ENCODE measurements at regions not wholly inside any gene's neighbourhood (a gene's known extent, or its start where the extent isn't known, plus 50 kb on each side); places are given as distances from the start of the nearest gene placed in this dataset.

- TF ChIP-seq, protein P1, sequence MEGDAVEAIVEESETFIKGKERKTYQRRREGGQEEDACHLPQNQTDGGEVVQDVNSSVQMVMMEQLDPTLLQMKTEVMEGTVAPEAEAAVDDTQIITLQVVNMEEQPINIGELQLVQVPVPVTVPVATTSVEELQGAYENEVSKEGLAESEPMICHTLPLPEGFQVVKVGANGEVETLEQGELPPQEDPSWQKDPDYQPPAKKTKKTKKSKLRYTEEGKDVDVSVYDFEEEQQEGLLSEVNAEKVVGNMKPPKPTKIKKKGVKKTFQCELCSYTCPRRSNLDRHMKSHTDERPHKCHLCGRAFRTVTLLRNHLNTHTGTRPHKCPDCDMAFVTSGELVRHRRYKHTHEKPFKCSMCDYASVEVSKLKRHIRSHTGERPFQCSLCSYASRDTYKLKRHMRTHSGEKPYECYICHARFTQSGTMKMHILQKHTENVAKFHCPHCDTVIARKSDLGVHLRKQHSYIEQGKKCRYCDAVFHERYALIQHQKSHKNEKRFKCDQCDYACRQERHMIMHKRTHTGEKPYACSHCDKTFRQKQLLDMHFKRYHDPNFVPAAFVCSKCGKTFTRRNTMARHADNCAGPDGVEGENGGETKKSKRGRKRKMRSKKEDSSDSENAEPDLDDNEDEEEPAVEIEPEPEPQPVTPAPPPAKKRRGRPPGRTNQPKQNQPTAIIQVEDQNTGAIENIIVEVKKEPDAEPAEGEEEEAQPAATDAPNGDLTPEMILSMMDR (IDR thresholded peaks at IDR 0.05): no peak
- no peak for TF ChIP-seq POLR2A (IDR thresholded peaks at IDR 0.05)
Measured at GRCh38 chr3:99542767-99543518, 95.5 kb upstream of the COL8A1 start.

Measured in esophagus squamous epithelium (tissue), 4 donors.